Small intestine (tissue), 7 donors: ENCODE measurements at regions not wholly inside any gene's neighbourhood (a gene's known extent, or its start where the extent isn't known, plus 50 kb on each side); places are given as distances from the start of the nearest gene placed in this dataset.

Source experiments
- DNase-seq, 2 donors: peaks; one replicate each; pipeline versions ENCODE4 v3.0.0 to v3.0.0-alpha.2; 2013
- FAIRE-seq: peaks from 2 replicates; lab custom pipeline; 2012; peaks lifted over from hg19 to GRCh38; lab: Jason Lieb, UNC
- H3K27ac ChIP-seq, 3 donors: one replicate each; pipeline ENCODE4 v1.5.1; 2013; ENCODE audit warnings: low read length in 2 of 3, mild to moderate bottlenecking in 2 of 3, control low read depth in 1 of 3, inconsistent platforms in 1 of 3, low read depth in 1 of 3, moderate library complexity in 1 of 3
- H3K27me3 ChIP-seq, 3 donors: one replicate each; pipeline ENCODE4 v1.6.1; 2013; ENCODE audit warnings: low read length in 3 of 3, inconsistent platforms in 1 of 3; ENCODE audit not compliant: control insufficient read depth in 3 of 3, insufficient read depth in 3 of 3
- H3K36me3 ChIP-seq, 3 donors: one replicate each; pipeline ENCODE4 v1.6.1; 2013; ENCODE audit warnings: low read length in 3 of 3, inconsistent platforms in 1 of 3, low read depth in 1 of 3, mild to moderate bottlenecking in 1 of 3, moderate library complexity in 1 of 3; ENCODE audit not compliant: control insufficient read depth in 3 of 3, insufficient read depth in 2 of 3
- H3K4me1 ChIP-seq, 3 donors: one replicate each; pipeline ENCODE4 v1.6.1; 2013; ENCODE audit warnings: low read length in 2 of 3, inconsistent platforms in 1 of 3, low read depth in 1 of 3, mild to moderate bottlenecking in 1 of 3, moderate library complexity in 1 of 3; ENCODE audit not compliant: control insufficient read depth in 3 of 3, insufficient read depth in 2 of 3
- H3K4me3 ChIP-seq, 3 donors: one replicate each; pipeline ENCODE4 v1.5.1; 2013; ENCODE audit warnings: low read length in 3 of 3, control low read depth in 1 of 3, inconsistent platforms in 1 of 3, low read depth in 1 of 3, mild to moderate bottlenecking in 1 of 3, moderate library complexity in 1 of 3
- H3K9me3 ChIP-seq, 2 donors: one replicate each; pipeline ENCODE4 v1.6.1; 2013; ENCODE audit warnings: low read depth in 1 of 2, low read length in 1 of 2; ENCODE audit not compliant: control insufficient read depth in 2 of 2, insufficient read depth in 1 of 2
- WGBS, 3 donors: extraction: QIAGEN DNeasy Blood & Tissue Kit; methylation state at CpG; one replicate each; pipeline ENCODE4 v1.1.7; 2013; 5-methylcytosine and 5-hydroxymethylcytosine counted together
- donor health status: healthy with polysubstance abuse.
- donor health status: control.
- donor health status: control.
- donor health status: Bipolar disorder and iron deficiency.
- donor health status: healthy.

DNA sequence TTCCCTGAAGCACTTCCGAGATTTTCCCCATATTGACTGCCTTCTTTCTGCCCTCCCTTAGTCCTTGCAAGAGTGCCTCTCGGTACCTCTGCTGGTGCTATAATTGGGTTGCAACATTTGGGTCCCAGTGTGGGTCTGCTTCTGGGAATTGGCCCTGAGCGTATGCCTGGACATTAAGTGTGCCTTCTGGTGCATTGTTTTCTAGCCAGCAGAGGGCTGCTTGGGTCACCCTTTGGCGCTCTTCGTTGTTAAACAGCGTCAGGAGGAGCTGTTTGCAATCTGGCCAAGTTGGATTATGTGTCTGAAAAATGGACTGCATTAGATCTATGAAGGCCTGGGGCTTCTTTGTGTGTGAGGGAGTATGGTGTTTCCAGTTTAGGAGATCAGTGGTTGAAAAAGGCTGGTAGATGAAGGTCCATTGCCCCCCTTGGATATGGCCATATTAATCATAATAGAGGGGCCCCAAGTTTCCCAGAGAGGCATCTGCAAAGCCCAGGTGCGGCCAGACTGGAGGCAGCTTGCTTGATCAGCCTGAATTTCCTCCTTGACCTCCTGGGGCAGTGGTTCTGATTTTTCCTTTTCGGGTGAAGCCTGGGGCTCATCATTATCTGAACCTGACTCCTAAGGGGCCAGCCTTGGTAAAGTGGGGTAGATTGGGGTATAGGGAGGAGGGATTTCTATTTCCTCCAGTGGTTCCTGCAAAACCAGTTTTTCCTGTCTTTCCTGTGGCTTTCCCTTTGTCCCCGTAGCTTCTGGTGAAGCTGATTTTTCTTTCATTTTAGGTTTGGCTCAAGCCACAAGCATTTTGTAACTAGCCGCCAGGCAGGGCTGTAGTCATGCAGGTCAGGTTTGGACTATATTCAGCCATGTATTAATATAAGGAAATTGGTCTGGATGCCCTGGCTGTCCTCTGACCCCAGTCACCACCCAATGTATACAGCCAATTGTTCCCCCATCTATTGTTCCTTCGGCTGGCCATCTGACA lies 85.4 kb upstream of the GPR6 start:
- Histone ChIP-seq H3K36me3 (no peaks in the 10 kb centered on the region), H3K9me3 (peaks cover 0 to 9% of the 10 kb centered on the region in 2 donors), H3K4me3 (no peak overlapping the region), H3K27ac (no peak overlapping the region), H3K27me3 (peaks cover 0 to 2% (median 0%) of the 10 kb centered on the region in 3 donors), H3K4me1 (peaks cover 0 to 8% (median 3%) of the 10 kb centered on the region in 3 donors)
- FAIRE-seq (no peak), DNase-seq (peak; percentile 72 to 80)
- 39 to 60% (median 51%) methylated on average over 11 of the region's 11 CpGs for WGBS, 3 donors

DNA sequence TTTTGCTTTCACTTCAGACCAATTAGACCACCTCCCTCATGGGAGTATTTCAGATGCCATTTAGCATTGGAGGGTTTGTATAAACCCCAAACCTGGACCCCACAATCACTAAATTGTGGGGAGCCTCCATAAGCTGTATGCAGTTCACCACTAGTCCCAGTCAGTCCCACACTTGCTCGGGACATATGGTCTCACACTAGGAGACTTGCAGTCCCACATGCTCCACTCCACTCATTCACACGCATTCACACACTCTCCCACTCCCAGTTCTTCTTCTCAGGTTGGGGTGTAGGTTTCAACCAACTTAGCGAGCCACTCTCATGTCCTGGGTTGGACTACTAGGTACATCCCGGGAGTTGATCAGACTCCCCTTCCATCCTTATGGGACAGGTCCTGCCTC lies 84.5 kb upstream of the GPR6 start:
- Histone ChIP-seq H3K9me3 (peaks cover 0 to 9% of the 10 kb centered on the region in 2 donors), H3K27me3 (peaks cover 0 to 2% (median 0%) of the 10 kb centered on the region in 3 donors), H3K4me1 (peaks cover 0 to 8% (median 3%) of the 10 kb centered on the region in 3 donors), H3K4me3 (no peak overlapping the region), H3K27ac (no peak overlapping the region), H3K36me3 (no peaks in the 10 kb centered on the region)
- WGBS, 3 donors, result 90 to 95% (median 95%) methylated on average over 4 of the region's 4 CpGs
- DNase-seq (no peak), FAIRE-seq (no peak)

DNA sequence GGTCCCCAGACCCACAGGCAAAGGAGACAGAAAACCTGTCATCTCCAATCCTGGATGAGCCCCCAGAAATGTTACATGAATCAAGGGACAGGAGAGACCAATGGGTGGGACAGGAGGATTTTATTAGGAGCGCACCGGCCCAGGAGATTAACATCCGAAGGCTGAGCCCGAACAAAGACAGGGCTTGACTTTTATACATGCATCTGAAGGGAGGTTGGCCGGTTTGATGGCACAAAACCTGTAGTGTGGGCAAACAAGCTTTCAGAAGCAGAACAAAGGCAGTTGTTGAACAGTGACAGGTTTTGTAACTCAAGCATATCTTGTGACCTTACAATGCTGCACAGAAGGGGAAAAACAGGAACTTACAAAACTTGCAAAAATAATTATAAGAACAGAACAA lies 83.9 kb upstream of the GPR6 start:
- no peak for FAIRE-seq
- Histone ChIP-seq H3K4me1 (peaks cover 0 to 8% (median 3%) of the 10 kb centered on the region in 3 donors), H3K36me3 (no peaks in the 10 kb centered on the region), H3K4me3 (no peak overlapping the region), H3K27me3 (peaks cover 0 to 2% (median 0%) of the 10 kb centered on the region in 3 donors), H3K27ac (no peak overlapping the region), H3K9me3 (peaks cover 0 to 9% of the 10 kb centered on the region in 2 donors)
- no peak for DNase-seq
- 94 to 98% (median 95%) methylated on average over 5 of the region's 5 CpGs for WGBS, 3 donors

DNA sequence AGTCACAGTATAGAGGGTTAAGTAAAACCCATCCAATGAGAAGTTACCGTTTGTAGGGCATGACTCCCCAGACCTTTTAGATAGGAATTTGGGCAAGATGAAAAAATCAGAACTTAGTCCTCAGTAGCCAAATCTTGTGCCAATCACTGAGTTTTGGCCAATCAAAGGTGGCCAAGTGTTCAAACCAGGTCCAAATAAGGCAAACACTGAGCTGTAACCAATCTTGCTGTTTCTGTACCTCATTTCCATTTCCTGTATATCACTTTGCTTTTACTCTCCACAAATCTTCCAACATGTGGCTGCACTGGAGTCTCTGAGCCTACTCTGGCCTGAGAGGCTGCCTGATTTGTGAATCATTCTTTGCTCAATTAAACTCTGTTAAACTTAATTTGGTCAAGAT lies 81.8 kb upstream of the GPR6 start:
- Histone ChIP-seq H3K4me3 (no peak overlapping the region), H3K4me1 (peaks cover 0 to 8% (median 3%) of the 10 kb centered on the region in 3 donors), H3K27me3 (peaks cover 0 to 2% (median 0%) of the 10 kb centered on the region in 3 donors), H3K27ac (no peak overlapping the region), H3K9me3 (peaks cover 0 to 9% of the 10 kb centered on the region in 2 donors), H3K36me3 (no peaks in the 10 kb centered on the region)
- WGBS, 3 donors, result 76 to 91% (median 80%) methylated on average over 1 of the region's 1 CpG
- DNase-seq (no peak), FAIRE-seq (no peak)

DNA sequence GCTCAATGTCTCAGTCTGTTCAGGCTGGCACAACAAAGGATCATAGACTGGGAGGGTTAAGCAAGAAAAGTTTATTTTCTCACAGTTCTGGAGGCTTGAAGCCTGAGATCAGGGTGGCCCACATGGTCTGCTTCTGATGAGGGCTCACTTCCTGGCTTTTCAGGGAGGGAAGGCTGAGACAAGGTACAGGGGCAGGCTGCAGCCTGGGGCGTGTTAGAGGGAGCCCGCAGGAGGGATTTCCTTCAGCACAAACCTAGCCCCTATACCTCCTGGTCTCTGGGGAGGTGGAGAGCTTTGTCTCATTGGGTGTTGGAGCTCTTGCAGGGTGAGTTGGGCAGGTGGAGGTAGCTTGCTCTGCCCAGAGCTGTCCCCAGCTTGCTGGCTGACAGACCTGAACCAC lies 81.1 kb upstream of the GPR6 start:
- H3K9me3 ChIP-seq, result peaks cover 0 to 9% of the 10 kb centered on the region in 2 donors
- FAIRE-seq (no peak), DNase-seq (no peak)
- no peaks in the 10 kb centered on the region for H3K36me3 ChIP-seq
- H3K27me3 ChIP-seq, result peaks cover 0 to 1% (median 0%) of the 10 kb centered on the region in 3 donors
- no peak overlapping the region for H3K4me3 ChIP-seq
- H3K27ac ChIP-seq, result no peak overlapping the region
- peaks cover 0 to 8% (median 3%) of the 10 kb centered on the region in 3 donors for H3K4me1 ChIP-seq
- WGBS, 3 donors, result 71 to 80% (median 79%) methylated on average over 2 of the region's 2 CpGs

DNA sequence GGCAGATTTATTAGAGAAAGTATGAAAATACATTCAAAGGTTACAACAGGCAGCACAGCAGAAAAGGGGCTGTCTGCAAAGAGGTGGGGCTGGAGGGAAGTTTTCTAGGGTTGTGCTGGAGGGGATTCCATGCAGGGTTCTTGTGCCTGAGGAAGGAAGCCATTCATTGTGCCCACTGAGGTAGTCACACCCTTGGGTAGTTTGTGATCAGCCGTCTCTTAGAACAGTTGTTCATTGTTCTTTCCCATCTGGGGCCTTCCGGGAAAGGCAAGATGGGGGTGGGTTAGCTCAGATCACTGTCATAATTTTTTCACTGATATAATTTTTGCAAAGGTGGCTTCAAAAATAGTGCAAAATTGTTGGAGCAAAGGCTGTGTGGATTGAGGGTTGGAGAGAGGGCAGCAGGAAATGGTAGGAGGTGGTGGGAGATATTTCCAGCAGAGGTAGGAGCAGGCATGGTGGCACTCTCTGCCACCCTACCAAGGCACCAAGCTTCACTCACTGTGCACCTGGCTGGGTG lies 80.5 kb upstream of the GPR6 start:
- 36 to 61% (median 58%) methylated on average over 2 of the region's 2 CpGs for WGBS, 3 donors
- Histone ChIP-seq H3K27me3 (peaks cover 0 to 2% (median 0%) of the 10 kb centered on the region in 3 donors), H3K36me3 (no peaks in the 10 kb centered on the region), H3K4me3 (no peak overlapping the region), H3K27ac (no peak overlapping the region), H3K4me1 (peaks cover 0 to 6% (median 0%) of the 10 kb centered on the region in 3 donors), H3K9me3 (peaks cover 0 to 9% of the 10 kb centered on the region in 2 donors)
- FAIRE-seq, result no peak
- DNase-seq, result no peak

DNA sequence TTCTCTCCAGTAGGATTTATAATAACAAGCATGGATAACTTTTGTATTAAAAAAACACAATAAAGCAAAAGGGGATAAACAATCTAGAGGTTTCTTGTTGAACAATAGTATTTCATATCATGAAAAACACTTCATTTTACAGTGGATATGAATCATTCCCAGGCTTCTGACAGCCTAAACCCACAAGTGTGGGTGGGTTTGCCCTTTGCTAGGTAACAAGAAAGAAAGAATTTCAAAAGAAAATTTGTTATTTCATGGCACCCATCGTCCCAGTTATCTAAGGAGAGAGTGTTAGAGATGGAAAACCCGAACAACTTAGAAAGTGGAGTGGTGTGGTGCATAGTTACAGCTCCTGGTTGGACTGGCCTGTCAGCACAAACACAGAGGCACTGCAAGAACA lies 76.1 kb upstream of the GPR6 start:
- Histone ChIP-seq H3K9me3 (no peaks in the 10 kb centered on the region), H3K4me1 (no peaks in the 10 kb centered on the region), H3K4me3 (no peak overlapping the region), H3K27me3 (peaks cover 0 to 5% (median 0%) of the 10 kb centered on the region in 3 donors), H3K36me3 (no peaks in the 10 kb centered on the region), H3K27ac (no peak overlapping the region)
- FAIRE-seq, result no peak
- DNase-seq, result no peak
- 64 to 83% (median 79%) methylated on average over 2 of the region's 2 CpGs for WGBS, 3 donors

DNA sequence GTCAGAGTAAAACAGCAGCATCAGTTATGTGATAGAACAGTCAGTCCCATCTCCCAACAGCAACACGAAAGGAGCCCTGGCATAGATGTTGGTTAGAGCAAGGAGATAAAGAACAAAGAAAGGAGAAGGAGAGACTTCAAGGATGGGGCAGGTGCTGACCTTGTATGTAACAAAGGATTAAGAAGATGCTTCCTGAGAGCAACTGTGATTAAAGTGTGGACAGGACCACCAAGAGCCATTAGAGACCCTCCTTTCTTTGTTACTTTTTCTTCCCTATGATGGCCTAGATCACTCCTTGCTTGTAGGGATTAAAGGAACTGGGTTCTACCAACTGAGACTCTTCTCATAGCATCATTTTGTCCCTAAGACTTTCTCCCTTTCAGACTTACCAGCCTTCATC lies 75.2 kb upstream of the GPR6 start:
- Histone ChIP-seq H3K27ac (no peak overlapping the region), H3K9me3 (no peaks in the 10 kb centered on the region), H3K27me3 (peaks cover 0 to 5% (median 0%) of the 10 kb centered on the region in 3 donors), H3K4me3 (no peak overlapping the region), H3K36me3 (no peaks in the 10 kb centered on the region), H3K4me1 (no peaks in the 10 kb centered on the region)
- DNase-seq (no peak), FAIRE-seq (no peak)
- 71 to 82% (median 72%) methylated on average over 1 of the region's 1 CpG for WGBS, 3 donors
